ENCODE measurements at regions not wholly inside any gene's neighbourhood (a gene's known extent, or its start where the extent isn't known, plus 50 kb on each side); places are given as distances from the start of the nearest gene placed in this dataset.
"Not testable (repeated sequence)": the region's sequence is repeated elsewhere in the genome, so short reads cannot be mapped to it uniquely, and the experiment has no call there.

GRCh38 chr2:13758412-13758811 lies 874.1 kb upstream of the LRATD1 start:
- no peak for DNase-seq

- DNase-seq: no peak
These were observed 864.2 kb upstream of the LRATD1 start for GRCh38 chr2:13768274-13768673.

- DNase-seq: no peak
These were observed 862.2 kb upstream of the LRATD1 start for GRCh38 chr2:13770279-13770678.

GRCh38 chr2:13779996-13780395 lies 852.5 kb upstream of the LRATD1 start:
- DNase-seq: no peak

GRCh38 chr2:13791019-13791547 lies 841.4 kb upstream of the LRATD1 start:
- DNase-seq: no peak

- no peak for DNase-seq
These were observed 826.0 kb upstream of the LRATD1 start for GRCh38 chr2:13806539-13806938.

- no peak for DNase-seq
These were observed 819.3 kb upstream of the LRATD1 start for GRCh38 chr2:13813236-13813635.

GRCh38 chr2:13818002-13818401 lies 814.5 kb upstream of the LRATD1 start:
- DNase-seq: no peak

GRCh38 chr2:13819896-13820295 lies 812.6 kb upstream of the LRATD1 start:
- DNase-seq: no peak

GRCh38 chr2:13821255-13821880 lies 811.1 kb upstream of the LRATD1 start:
- no peak for DNase-seq

- no peak for DNase-seq
These were observed 810.2 kb upstream of the LRATD1 start for GRCh38 chr2:13822365-13822764.

GRCh38 chr2:13826314-13826853 lies 806.1 kb upstream of the LRATD1 start:
- no peak for DNase-seq

- DNase-seq: no peak
These were observed 773.9 kb upstream of the LRATD1 start for GRCh38 chr2:13858626-13859025.

GRCh38 chr2:13868275-13868674 lies 764.2 kb upstream of the LRATD1 start:
- DNase-seq: not testable (repeated sequence)

GRCh38 chr2:13876491-13877037 lies 756.0 kb upstream of the LRATD1 start:
- no peak for DNase-seq

GRCh38 chr2:13877571-13877970 lies 754.9 kb upstream of the LRATD1 start:
- DNase-seq: no peak

- DNase-seq: no peak
These were observed 748.1 kb upstream of the LRATD1 start for GRCh38 chr2:13884291-13884976.

- no peak for DNase-seq
These were observed 731.0 kb upstream of the LRATD1 start for GRCh38 chr2:13901526-13901925.

- no peak for DNase-seq
These were observed 726.7 kb upstream of the LRATD1 start for GRCh38 chr2:13905831-13906230.

- DNase-seq: no peak
These were observed 716.5 kb upstream of the LRATD1 start for GRCh38 chr2:13916066-13916465.

GRCh38 chr2:13917958-13918357 lies 714.6 kb upstream of the LRATD1 start:
- DNase-seq: no peak

GRCh38 chr2:13919981-13920382 lies 712.5 kb upstream of the LRATD1 start:
- no peak for DNase-seq

GRCh38 chr2:13921245-13921644 lies 711.3 kb upstream of the LRATD1 start:
- no peak for DNase-seq

GRCh38 chr2:13923823-13924222 lies 708.7 kb upstream of the LRATD1 start:
- no peak for DNase-seq

Measured in suppressor macrophage treated with lipopolysaccharide for 1 hour (primary cell).